ENCODE measurements at regions not wholly inside any gene's neighbourhood (a gene's known extent, or its start where the extent isn't known, plus 50 kb on each side); places are given as distances from the start of the nearest gene placed in this dataset.
A peak's percentile ranks its signal among the peaks of the same experiment; 100 is the strongest.

DNA sequence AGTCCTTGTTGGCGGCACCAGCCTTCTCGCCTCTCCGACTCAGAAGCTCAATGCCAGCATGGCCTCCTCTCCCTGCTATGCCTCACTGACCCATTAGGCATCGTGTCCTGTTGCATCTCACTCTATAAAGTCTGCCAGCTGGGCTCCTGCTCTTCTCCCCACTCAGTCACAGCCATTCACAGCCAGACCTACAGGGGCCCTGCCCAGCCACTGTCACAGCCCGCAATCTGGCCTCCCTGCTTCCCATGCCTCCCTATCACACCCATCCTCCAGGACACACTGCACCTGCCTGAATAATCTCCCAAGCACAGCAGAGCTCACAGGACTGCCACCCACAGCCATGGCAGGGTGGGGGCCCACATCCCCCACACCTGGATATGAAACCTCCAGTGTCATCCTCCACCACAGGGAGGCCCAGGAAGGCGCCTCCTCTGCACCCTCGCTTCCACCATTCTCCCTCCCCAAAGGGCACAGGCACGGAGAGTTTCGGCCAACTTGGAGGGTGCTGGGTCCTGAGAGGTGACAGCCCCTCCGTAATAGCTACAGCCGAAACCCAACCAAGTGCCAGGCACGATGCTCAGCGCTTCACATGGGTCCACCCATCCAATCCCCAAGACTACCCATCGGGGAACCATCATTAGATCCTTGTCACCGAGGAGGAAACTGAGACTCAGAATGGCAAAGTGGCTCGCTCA lies 370.3 kb downstream of the BCL11B start:
- Histone ChIP-seq H3K9me3 (ENCODE audit: control insufficient read depth in 2 of 3, insufficient read depth in 1 of 3, low read length in 3 of 3) (no peaks in the 10 kb centered on the region), H3K4me1 (ENCODE audit: control insufficient read depth in 2 of 3, insufficient read depth in 2 of 3, low read depth in 1 of 3, low read length in 3 of 3) (no peaks in the 10 kb centered on the region), H3K9ac (ENCODE audit: low read length in 3 of 3) (no peak overlapping the region), H3K27me3 (ENCODE audit: control insufficient read depth, insufficient read depth, low read length) (no peaks in the 10 kb centered on the region), H3K27ac (ENCODE audit: low read depth in 2 of 2, low read length in 2 of 2) (no peak overlapping the region), H3K36me3 (ENCODE audit: control insufficient read depth in 2 of 3, insufficient read depth in 3 of 3, low read length in 3 of 3) (no peaks in the 10 kb centered on the region), H3K4me3 (ENCODE audit: low read length in 3 of 3) (no peak overlapping the region)
- intact Hi-C loops (cut with DNase I): no loop called here
- peak in 1 of 5 donors; percentile 26 for DNase-seq
- TF ChIP-seq, protein P1, sequence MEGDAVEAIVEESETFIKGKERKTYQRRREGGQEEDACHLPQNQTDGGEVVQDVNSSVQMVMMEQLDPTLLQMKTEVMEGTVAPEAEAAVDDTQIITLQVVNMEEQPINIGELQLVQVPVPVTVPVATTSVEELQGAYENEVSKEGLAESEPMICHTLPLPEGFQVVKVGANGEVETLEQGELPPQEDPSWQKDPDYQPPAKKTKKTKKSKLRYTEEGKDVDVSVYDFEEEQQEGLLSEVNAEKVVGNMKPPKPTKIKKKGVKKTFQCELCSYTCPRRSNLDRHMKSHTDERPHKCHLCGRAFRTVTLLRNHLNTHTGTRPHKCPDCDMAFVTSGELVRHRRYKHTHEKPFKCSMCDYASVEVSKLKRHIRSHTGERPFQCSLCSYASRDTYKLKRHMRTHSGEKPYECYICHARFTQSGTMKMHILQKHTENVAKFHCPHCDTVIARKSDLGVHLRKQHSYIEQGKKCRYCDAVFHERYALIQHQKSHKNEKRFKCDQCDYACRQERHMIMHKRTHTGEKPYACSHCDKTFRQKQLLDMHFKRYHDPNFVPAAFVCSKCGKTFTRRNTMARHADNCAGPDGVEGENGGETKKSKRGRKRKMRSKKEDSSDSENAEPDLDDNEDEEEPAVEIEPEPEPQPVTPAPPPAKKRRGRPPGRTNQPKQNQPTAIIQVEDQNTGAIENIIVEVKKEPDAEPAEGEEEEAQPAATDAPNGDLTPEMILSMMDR (IDR thresholded peaks at IDR 0.05; ENCODE audit: borderline replicate concordance, extremely low read depth, insufficient read depth): no peak
- no peak for FAIRE-seq

- no peak overlapping the region for H3K27ac ChIP-seq (ENCODE audit: low read depth in 2 of 2, low read length in 2 of 2)
- no peak overlapping the region for H3K9ac ChIP-seq (ENCODE audit: low read length in 3 of 3)
- FAIRE-seq (no peak), DNase-seq (no peak)
- TF ChIP-seq, protein P1 (IDR thresholded peaks at IDR 0.05; ENCODE audit: borderline replicate concordance, extremely low read depth, insufficient read depth): no peak
- no peaks in the 10 kb centered on the region for H3K9me3 ChIP-seq (ENCODE audit: control insufficient read depth in 2 of 3, insufficient read depth in 1 of 3, low read length in 3 of 3)
- intact Hi-C loops (cut with DNase I): no loop called here
- H3K27me3 ChIP-seq (ENCODE audit: control insufficient read depth, insufficient read depth, low read length): no peaks in the 10 kb centered on the region
- no peak overlapping the region for H3K4me3 ChIP-seq (ENCODE audit: low read length in 3 of 3)
- no peaks in the 10 kb centered on the region for H3K4me1 ChIP-seq (ENCODE audit: control insufficient read depth in 2 of 3, insufficient read depth in 2 of 3, low read depth in 1 of 3, low read length in 3 of 3)
- H3K36me3 ChIP-seq (ENCODE audit: control insufficient read depth in 2 of 3, insufficient read depth in 3 of 3, low read length in 3 of 3): no peaks in the 10 kb centered on the region
Measured at GRCh38 chr14:98903371-98903770, 368.6 kb downstream of the BCL11B start.

DNA sequence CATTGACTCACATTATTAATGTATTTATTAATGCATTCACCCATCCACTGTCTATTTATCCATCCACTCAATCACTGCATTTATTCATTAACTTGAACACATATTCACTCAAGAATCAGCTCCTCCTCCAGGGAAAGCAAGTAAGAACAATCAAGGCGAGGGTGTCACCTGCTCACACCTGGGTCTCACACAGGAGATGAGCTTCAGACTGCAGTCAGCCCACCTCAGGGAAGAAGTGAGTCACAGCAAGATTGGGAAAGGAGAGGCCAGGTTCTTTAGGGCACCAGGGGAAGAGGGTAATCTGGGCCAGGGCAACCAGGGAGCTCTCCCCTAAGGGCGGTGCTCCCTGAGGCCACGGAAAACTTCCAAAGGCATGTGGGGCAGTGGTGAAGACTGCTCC lies 367.3 kb downstream of the BCL11B start:
- H3K9ac ChIP-seq (ENCODE audit: low read length in 3 of 3): no peak overlapping the region
- FAIRE-seq: no peak
- no peaks in the 10 kb centered on the region for H3K4me1 ChIP-seq (ENCODE audit: control insufficient read depth in 2 of 3, insufficient read depth in 2 of 3, low read depth in 1 of 3, low read length in 3 of 3)
- H3K4me3 ChIP-seq (ENCODE audit: low read length in 3 of 3): no peak overlapping the region
- TF ChIP-seq, protein P1 (IDR thresholded peaks at IDR 0.05; ENCODE audit: borderline replicate concordance, extremely low read depth, insufficient read depth): no peak
- intact Hi-C loops (cut with DNase I): no loop called here
- no peaks in the 10 kb centered on the region for H3K9me3 ChIP-seq (ENCODE audit: control insufficient read depth in 2 of 3, insufficient read depth in 1 of 3, low read length in 3 of 3)
- no peaks in the 10 kb centered on the region for H3K36me3 ChIP-seq (ENCODE audit: control insufficient read depth in 2 of 3, insufficient read depth in 3 of 3, low read length in 3 of 3)
- DNase-seq: no peak
- no peak overlapping the region for H3K27ac ChIP-seq (ENCODE audit: low read depth in 2 of 2, low read length in 2 of 2)
- no peaks in the 10 kb centered on the region for H3K27me3 ChIP-seq (ENCODE audit: control insufficient read depth, insufficient read depth, low read length)

All from kidney (tissue), 13 donors.